ENCODE measurements at regions not wholly inside any gene's neighbourhood (a gene's known extent, or its start where the extent isn't known, plus 50 kb on each side); places are given as distances from the start of the nearest gene placed in this dataset.

GRCh38 chr5:19210886-19211285 is 777.1 kb downstream of the CDH18 start:
- Histone ChIP-seq H3K27me3 (no peaks in the 10 kb centered on the region), H3K9me3 (replicated peaks in 1 of 3) (no peaks in the 10 kb centered on the region), H3K36me3 (replicated peaks in 1 of 2) (no peaks in the 10 kb centered on the region), H3K4me3 (no peak overlapping the region), H3K27ac (no peak overlapping the region), H3K4me1 (replicated peaks in 1 of 2) (no peaks in the 10 kb centered on the region)
- no peak for TF ChIP-seq POLR2A (IDR thresholded peaks at IDR 0.05)
- no peak for TF ChIP-seq CTCF (IDR thresholded peaks at IDR 0.05)
- intact Hi-C loops (cut with DNase I): no loop called here
- WGBS, 4 donors: 78 to 84% (median 81%) methylated on average over 1 of the region's 1 CpG
- DNase-seq: no peak

- no peaks in the 10 kb centered on the region for H3K36me3 ChIP-seq (replicated peaks in 1 of 2)
- intact Hi-C loops (cut with DNase I): no loop called here
- no peaks in the 10 kb centered on the region for H3K27me3 ChIP-seq
- H3K27ac ChIP-seq: no peak overlapping the region
- DNase-seq: no peak
- WGBS, 4 donors: 90 to 97% (median 93%) methylated on average over 3 of the region's 3 CpGs
- TF ChIP-seq POLR2A (IDR thresholded peaks at IDR 0.05) (no peak), CTCF (IDR thresholded peaks at IDR 0.05) (no peak)
- no peaks in the 10 kb centered on the region for H3K4me1 ChIP-seq (replicated peaks in 1 of 2)
- no peaks in the 10 kb centered on the region for H3K9me3 ChIP-seq (replicated peaks in 1 of 3)
- H3K4me3 ChIP-seq: no peak overlapping the region
Measured at GRCh38 chr5:19229179-19229835, 758.7 kb downstream of the CDH18 start.

- Histone ChIP-seq H3K9me3 (replicated peaks in 1 of 3) (no peaks in the 10 kb centered on the region), H3K36me3 (replicated peaks in 1 of 2) (no peaks in the 10 kb centered on the region), H3K4me1 (replicated peaks in 1 of 2) (no peaks in the 10 kb centered on the region), H3K4me3 (no peak overlapping the region), H3K27me3 (no peaks in the 10 kb centered on the region), H3K27ac (no peak overlapping the region)
- 90 to 98% (median 94%) methylated on average over 2 of the region's 2 CpGs for WGBS, 4 donors
- no peak for DNase-seq
- intact Hi-C loops (cut with DNase I): no loop called here
- TF ChIP-seq CTCF (IDR thresholded peaks at IDR 0.05): no peak
- no peak for TF ChIP-seq POLR2A (IDR thresholded peaks at IDR 0.05)
Measured at GRCh38 chr5:19233573-19233972, 754.4 kb downstream of the CDH18 start.

- Histone ChIP-seq H3K9me3 (replicated peaks in 1 of 3) (no peaks in the 10 kb centered on the region), H3K36me3 (replicated peaks in 1 of 2) (no peaks in the 10 kb centered on the region), H3K27me3 (no peaks in the 10 kb centered on the region), H3K27ac (no peak overlapping the region), H3K4me3 (no peak overlapping the region), H3K4me1 (replicated peaks in 1 of 2) (peaks cover under 1 to 4% of the 10 kb centered on the region in 2 donors)
- 71 to 91% (median 74%) methylated on average over 5 of the region's 5 CpGs for whole genome bisulfite sequencing, 4 donors
- TF ChIP-seq POLR2A (IDR thresholded peaks at IDR 0.05) (no peak), CTCF (IDR thresholded peaks at IDR 0.05) (no peak)
- DNase-seq: no peak
- intact Hi-C loops (cut with DNase I): no loop called here
Measured at GRCh38 chr5:19235101-19235584, 752.9 kb downstream of the CDH18 start.

Data from adrenal gland (tissue), 9 donors.